ENCODE measurements at regions not wholly inside any gene's neighbourhood (a gene's known extent, or its start where the extent isn't known, plus 50 kb on each side); places are given as distances from the start of the nearest gene placed in this dataset.

DNA sequence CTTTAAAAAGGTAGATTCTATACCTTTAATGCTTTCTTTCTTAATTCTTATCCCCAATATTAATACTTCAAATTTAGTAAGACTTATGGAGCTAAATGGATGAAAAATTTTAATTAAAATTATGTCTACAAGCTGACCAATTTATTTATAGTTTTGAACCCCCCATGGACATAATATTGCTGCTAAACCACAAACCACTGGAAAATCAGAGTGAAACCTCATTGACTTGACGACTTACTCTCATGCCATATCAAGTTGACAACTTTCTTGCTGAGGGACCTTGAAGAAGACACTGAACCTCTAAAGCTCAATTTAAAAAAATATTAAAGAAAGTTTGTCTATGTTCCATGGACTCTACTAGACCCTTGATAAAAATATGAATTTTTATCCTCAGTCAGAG lies 653.7 kb downstream of the TLE1 start:
- TF ChIP-seq YY1 (IDR thresholded peaks at IDR 0.05; ENCODE audit: low read depth, low read length) (no peak), EP300 (IDR thresholded peaks at IDR 0.05; ENCODE audit: borderline replicate concordance in 1 of 2, low read depth in 2 of 2, low read length in 2 of 2) (no peak), USF2 (IDR thresholded peaks at IDR 0.05; ENCODE audit: low read length) (no peak), FOSL1 (IDR thresholded peaks at IDR 0.05; ENCODE audit: insufficient read depth, low read depth, low read length) (no peak), CTCF (IDR thresholded peaks at IDR 0.05; ENCODE audit: control extremely low read depth in 1 of 3, insufficient read depth in 1 of 3, low read depth in 1 of 3, low read length in 3 of 3) (no peak), HDAC2 (IDR thresholded peaks at IDR 0.05; ENCODE audit: borderline replicate concordance in 1 of 2, low read depth in 2 of 2, low read length in 2 of 2) (no peak), TEAD4 (IDR thresholded peaks at IDR 0.05; ENCODE audit: low read depth, low read length) (no peak), POLR2A (IDR thresholded peaks at IDR 0.05; ENCODE audit: control extremely low read depth in 1 of 2, low read depth in 2 of 2, low read length in 2 of 2) (no peak), CHD1 (IDR thresholded peaks at IDR 0.05; ENCODE audit: low read depth, low read length) (no peak)
